Keratinocyte (primary cell): ENCODE measurements at regions not wholly inside any gene's neighbourhood (a gene's known extent, or its start where the extent isn't known, plus 50 kb on each side); places are given as distances from the start of the nearest gene placed in this dataset.

Source experiments
- DNase-seq: peaks from one replicate; pipeline ENCODE4 v3.0.0-alpha.2; 2011; ENCODE audit warnings: low read depth, missing footprints, low spot score
- FAIRE-seq: peaks from 2 replicates; lab custom pipeline; 2011; peaks lifted over from hg19 to GRCh38; lab: Jason Lieb, UNC
- H2AFZ ChIP-seq: 2 replicates; pipeline ENCODE4 v1.6.0; 2012; ENCODE audit warnings: low read length, control low read depth, inconsistent platforms; ENCODE audit not compliant: control insufficient read depth
- H3K27ac ChIP-seq: 2 replicates; pipeline ENCODE4 v1.5.1; 2011; ENCODE audit warnings: low read length; ENCODE audit not compliant: control insufficient read depth, insufficient read depth
- H3K27me3 ChIP-seq: 3 replicates; pipeline ENCODE4 v1.6.0; 2011; ENCODE audit warnings: low read length; ENCODE audit not compliant: control insufficient read depth, insufficient read depth; ENCODE audit errors: extremely low read depth
- H3K36me3 ChIP-seq, 2 experiments: 2 replicates in 1 of 2; 3 replicates in 1 of 2; pipeline ENCODE4 v1.5.1; 2011; ENCODE audit warnings: low read length in 2 of 2, mild to moderate bottlenecking in 1 of 2; ENCODE audit not compliant: control insufficient read depth in 2 of 2, insufficient read depth in 2 of 2; ENCODE audit errors: extremely low read depth in 1 of 2
- H3K4me1 ChIP-seq: 3 replicates; pipeline ENCODE4 v1.5.1; 2011; ENCODE audit warnings: low read length; ENCODE audit not compliant: control insufficient read depth, insufficient read depth; ENCODE audit errors: extremely low read depth
- H3K4me2 ChIP-seq: 3 replicates; pipeline ENCODE4 v1.6.0; 2011; ENCODE audit warnings: low read depth, low read length; ENCODE audit not compliant: control insufficient read depth, insufficient read depth; ENCODE audit errors: extremely low read depth
- H3K4me3 ChIP-seq, 3 experiments: fragments of 200-600 bp in 1 of 3; sonication (generic) in 1 of 3; 2 replicates in 2 of 3; 3 replicates in 1 of 3; pipeline ENCODE4 v1.5.1; 2011 to 2016; ENCODE audit warnings: low read length in 3 of 3, mild to moderate bottlenecking in 3 of 3, control low read depth in 2 of 3, inconsistent platforms in 1 of 3, low read depth in 1 of 3, mixed read lengths in 1 of 3, mixed run types in 1 of 3, moderate library complexity in 1 of 3; ENCODE audit not compliant: control insufficient read depth in 2 of 3, insufficient read depth in 2 of 3; ENCODE audit errors: extremely low read depth in 1 of 3
- H3K79me2 ChIP-seq: 2 replicates; pipeline ENCODE4 v1.6.0; 2012; ENCODE audit warnings: low read length; ENCODE audit not compliant: control insufficient read depth, insufficient read depth
- H3K9ac ChIP-seq: 3 replicates; pipeline ENCODE4 v1.6.0; 2011; ENCODE audit warnings: low read length; ENCODE audit not compliant: control insufficient read depth, insufficient read depth; ENCODE audit errors: extremely low read depth
- H3K9me1 ChIP-seq: 3 replicates; pipeline ENCODE4 v1.6.0; 2011; ENCODE audit warnings: low read length; ENCODE audit not compliant: control insufficient read depth, insufficient read depth; ENCODE audit errors: extremely low read depth
- H3K9me3 ChIP-seq: 2 replicates; pipeline ENCODE4 v1.5.1; 2012; ENCODE audit warnings: low read depth, low read length; ENCODE audit not compliant: control insufficient read depth
- H4K20me1 ChIP-seq: 3 replicates; pipeline ENCODE4 v1.6.0; 2011; ENCODE audit warnings: low read length; ENCODE audit not compliant: control insufficient read depth, insufficient read depth; ENCODE audit errors: extremely low read depth
- EZH2 ChIP-seq: IDR thresholded peaks from one replicate; pipeline ENCODE4 v1.6.1; 2012; ENCODE audit warnings: inconsistent platforms, mild to moderate bottlenecking, low read length, moderate library complexity
- dilution Hi-C: fragments of 300-500 bp; cut with MboI; formaldehyde crosslinking; loops from one replicate; pipeline ENCODE4 v1.7.0; 2020; ENCODE audit warnings: low sequenced_read_pairs; ENCODE audit not compliant: extremely low pct_ligation_motif_present
- TF ChIP-seq, protein P1 (sequence below), 3 experiments: IDR thresholded peaks in 1 of 3; conservative IDR thresholded peaks in 1 of 3; optimal IDR thresholded peaks in 1 of 3; 2 replicates in 2 of 3; 3 replicates in 1 of 3; pipeline versions ENCODE3 to v1.5.1; 2011; ENCODE audit warnings: low read length in 3 of 3, mild to moderate bottlenecking in 3 of 3, moderate library complexity in 2 of 3, control low read depth in 1 of 3, inconsistent platforms in 1 of 3; ENCODE audit not compliant: insufficient read depth in 2 of 3; ENCODE audit errors: extremely low read depth in 1 of 3

DNA sequence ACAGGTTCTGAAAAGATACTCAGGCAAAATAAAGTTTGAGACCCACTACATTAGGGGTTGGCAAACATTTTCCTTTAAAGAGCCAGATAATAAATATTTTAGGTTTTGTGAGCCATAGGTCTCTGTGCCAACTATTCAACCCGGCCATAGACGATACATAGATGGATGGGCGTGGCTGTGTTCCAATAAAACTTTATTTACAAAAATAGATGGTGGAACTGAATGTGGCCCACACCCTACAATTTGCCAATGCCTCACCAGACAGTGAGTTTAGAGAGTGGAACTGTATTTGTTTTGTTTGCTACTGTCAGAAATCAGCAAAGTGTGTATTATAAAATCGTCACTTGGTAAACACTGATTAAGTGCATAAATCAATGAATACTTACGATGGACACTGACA, 78.0 kb downstream of the ACKR3 start:
- Histone ChIP-seq H3K9me1 (no peaks in the 10 kb centered on the region), H3K27ac (no peak overlapping the region), H2AFZ (no peak overlapping the region), H3K4me1 (peaks cover 7% of the 10 kb centered on the region), H3K36me3 (no peaks in the 10 kb centered on the region), H4K20me1 (no peaks in the 10 kb centered on the region), H3K9me3 (no peaks in the 10 kb centered on the region), H3K4me2 (no peak overlapping the region), H3K27me3 (no peaks in the 10 kb centered on the region), H3K9ac (no peak overlapping the region), H3K4me3 (no peak overlapping the region), H3K79me2 (no peaks in the 10 kb centered on the region)
- DNase-seq (no peak), FAIRE-seq (no peak)
- dilution Hi-C loops: no loop called here
- TF ChIP-seq, protein P1, sequence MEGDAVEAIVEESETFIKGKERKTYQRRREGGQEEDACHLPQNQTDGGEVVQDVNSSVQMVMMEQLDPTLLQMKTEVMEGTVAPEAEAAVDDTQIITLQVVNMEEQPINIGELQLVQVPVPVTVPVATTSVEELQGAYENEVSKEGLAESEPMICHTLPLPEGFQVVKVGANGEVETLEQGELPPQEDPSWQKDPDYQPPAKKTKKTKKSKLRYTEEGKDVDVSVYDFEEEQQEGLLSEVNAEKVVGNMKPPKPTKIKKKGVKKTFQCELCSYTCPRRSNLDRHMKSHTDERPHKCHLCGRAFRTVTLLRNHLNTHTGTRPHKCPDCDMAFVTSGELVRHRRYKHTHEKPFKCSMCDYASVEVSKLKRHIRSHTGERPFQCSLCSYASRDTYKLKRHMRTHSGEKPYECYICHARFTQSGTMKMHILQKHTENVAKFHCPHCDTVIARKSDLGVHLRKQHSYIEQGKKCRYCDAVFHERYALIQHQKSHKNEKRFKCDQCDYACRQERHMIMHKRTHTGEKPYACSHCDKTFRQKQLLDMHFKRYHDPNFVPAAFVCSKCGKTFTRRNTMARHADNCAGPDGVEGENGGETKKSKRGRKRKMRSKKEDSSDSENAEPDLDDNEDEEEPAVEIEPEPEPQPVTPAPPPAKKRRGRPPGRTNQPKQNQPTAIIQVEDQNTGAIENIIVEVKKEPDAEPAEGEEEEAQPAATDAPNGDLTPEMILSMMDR (optimal IDR thresholded peaks at IDR 0.05 in 1 of 3, IDR thresholded peaks at IDR 0.05 in 1 of 3, conservative IDR thresholded peaks at IDR 0.05 in 1 of 3; ENCODE audit: extremely low read depth in 1 of 3, insufficient read depth in 2 of 3, low read length in 3 of 3): no peak
- TF ChIP-seq EZH2: no peak

DNA sequence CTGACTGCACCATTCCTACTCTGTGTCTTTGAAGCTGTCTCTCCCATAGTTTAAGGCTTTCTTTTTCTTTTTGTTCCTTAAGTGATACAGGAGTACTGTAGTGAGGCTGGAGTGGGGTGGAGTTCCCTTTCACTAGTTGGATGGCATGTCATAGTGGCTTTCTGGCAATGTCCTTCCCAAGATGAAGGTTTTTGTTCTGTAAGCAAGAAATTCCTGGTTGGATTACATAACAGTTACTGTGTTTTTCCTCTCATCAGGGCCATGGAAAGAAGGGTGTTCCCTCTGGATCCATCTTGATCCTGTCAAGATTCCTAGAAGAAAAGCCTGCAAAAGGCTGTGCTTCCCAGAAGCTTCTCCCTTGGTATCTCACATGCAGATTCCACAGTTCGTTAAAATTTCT, 84.2 kb downstream of the ACKR3 start:
- Histone ChIP-seq H4K20me1 (no peaks in the 10 kb centered on the region), H3K79me2 (no peaks in the 10 kb centered on the region), H2AFZ (no peak overlapping the region), H3K4me3 (no peak overlapping the region), H3K9me1 (no peaks in the 10 kb centered on the region), H3K4me1 (no peaks in the 10 kb centered on the region), H3K9me3 (no peaks in the 10 kb centered on the region), H3K27ac (no peak overlapping the region), H3K36me3 (no peaks in the 10 kb centered on the region), H3K4me2 (no peak overlapping the region), H3K9ac (no peak overlapping the region), H3K27me3 (no peaks in the 10 kb centered on the region)
- DNase-seq: no peak
- TF ChIP-seq, protein P1 (optimal IDR thresholded peaks at IDR 0.05 in 1 of 3, IDR thresholded peaks at IDR 0.05 in 1 of 3, conservative IDR thresholded peaks at IDR 0.05 in 1 of 3; ENCODE audit: extremely low read depth in 1 of 3, insufficient read depth in 2 of 3, low read length in 3 of 3): no peak
- no peak for TF ChIP-seq EZH2
- FAIRE-seq: no peak
- dilution Hi-C loops: no loop called here
